NCI-H526 treated with DMSO at 0.1 percent for 48 hours (cell line): ENCODE measurements at regions not wholly inside any gene's neighbourhood (a gene's known extent, or its start where the extent isn't known, plus 50 kb on each side); places are given as distances from the start of the nearest gene placed in this dataset.

ENCODE experiments used
- DNase-seq: peaks from one replicate; lab custom pipeline; 2025; lab: John Stamatoyannopoulos, UW

- DNase-seq, result no peak
Measured at GRCh38 chr22:27224485-27225374, 567.3 kb downstream of the MIAT start.

- no peak for DNase-seq
Measured at GRCh38 chr22:27226666-27227065, 569.3 kb downstream of the MIAT start.

DNA sequence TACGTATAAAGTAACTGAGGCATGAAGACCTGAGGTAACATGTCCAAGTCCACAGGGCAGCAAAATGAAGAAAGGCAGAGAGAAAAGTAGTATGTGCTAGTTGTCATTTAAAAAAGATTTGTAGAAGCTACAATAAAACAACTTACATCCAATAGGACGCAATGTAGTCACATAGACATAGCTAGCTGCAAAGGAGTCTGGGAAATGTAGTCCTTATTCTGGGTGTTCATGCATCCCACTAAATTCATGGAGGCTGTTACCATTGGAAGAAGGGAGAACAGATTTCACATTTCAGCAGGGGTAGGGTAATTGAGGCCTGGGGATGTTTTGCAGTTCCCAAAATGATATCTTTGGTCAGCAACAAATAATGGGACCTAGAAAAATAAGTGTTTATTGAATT lies 571.4 kb downstream of the MIAT start:
- no peak for DNase-seq

GRCh38 chr22:27230189-27230588 lies 571.4 kb downstream of the MN1 start:
- DNase-seq, result no peak

- DNase-seq, result no peak
Measured at GRCh38 chr22:27231266-27231665, 570.3 kb downstream of the MN1 start.

- DNase-seq, result no peak
Measured at GRCh38 chr22:27232077-27232476, 569.5 kb downstream of the MN1 start.

GRCh38 chr22:27237080-27237741 lies 564.3 kb downstream of the MN1 start:
- no peak for DNase-seq

DNA sequence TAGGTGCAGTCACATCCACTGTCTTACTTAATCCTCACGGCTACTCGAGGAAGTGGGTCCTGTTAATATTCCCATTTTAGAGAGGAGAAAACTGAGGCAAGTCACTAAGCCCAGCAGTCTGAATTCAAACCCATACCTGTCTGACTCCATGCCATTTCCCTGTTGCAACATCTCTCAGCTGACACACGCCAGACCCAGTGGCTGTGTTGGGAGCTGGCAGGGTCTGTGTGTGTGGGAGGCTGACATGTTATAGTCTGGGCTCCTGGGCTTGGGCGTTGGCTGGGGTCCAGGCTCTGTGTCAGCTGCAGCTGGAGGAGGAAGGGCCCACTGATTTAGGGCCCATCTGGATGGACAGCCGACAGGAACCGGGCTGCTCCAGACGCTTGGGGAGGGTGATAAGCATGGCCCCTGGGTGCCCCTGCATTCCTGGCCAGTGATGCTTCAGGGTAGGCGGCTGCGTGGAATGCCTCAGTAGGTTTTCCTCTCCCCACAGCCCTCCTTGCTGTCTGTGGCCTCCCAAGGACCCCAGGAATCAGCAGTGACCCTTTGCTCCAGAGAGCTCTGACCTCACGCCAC lies 562.5 kb downstream of the MN1 start:
- DNase-seq, result no peak

DNA sequence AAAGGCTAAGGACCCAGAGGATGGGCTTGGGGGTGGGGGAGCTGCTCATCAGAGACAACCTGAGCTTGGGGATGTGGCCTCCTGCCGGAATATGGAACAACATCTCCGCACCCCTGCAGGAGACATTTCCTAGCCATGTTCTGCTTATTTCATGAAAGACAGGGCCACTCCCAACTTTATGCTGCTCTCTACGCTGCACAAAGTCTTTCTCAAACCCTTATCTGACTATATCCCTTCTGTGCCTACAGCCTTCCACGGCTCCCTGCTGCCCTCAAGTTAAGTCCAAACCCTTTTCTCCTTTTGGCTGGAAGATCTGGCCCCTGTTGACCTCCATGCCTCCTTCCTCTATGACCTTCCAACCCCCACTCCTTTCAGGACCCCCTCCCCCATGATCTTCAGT lies 562.0 kb downstream of the MN1 start:
- no peak for DNase-seq

DNA sequence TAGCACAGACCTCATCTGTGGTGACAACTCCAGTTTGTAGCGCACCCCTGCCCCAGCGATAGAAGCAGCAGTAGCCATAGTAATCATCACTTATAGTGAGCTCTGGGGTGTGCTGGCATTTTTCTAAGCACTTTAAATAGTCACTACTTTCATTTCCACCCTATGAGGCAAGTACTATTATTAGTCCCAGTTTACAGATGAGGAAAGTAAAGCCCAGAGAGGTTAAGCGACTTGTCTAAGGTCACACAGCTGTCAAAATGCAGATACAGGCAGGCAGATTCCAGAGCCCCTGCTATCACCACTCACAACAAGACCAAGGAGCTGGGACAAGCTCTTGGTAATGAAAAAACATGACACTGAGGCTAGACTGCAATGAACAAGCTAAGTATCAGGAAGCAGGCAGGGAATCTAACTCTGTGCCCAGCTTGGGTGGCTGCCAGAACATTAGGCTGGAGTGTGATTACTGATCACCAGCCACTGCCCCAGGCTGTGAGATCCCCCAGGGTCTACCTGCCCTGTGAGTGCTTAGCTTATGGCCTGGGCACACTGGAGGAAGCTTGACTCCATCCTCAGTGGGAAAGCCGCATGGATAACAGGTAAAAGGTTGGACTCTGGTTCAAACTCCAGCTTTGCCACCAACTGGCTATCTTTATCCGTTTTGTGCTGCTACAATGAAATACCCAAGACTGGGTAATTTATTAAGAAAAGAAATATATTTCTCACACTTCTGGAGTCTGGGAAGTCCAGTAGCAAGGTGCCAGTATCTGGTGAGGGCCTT lies 561.1 kb downstream of the MN1 start:
- no peak for DNase-seq

DNA sequence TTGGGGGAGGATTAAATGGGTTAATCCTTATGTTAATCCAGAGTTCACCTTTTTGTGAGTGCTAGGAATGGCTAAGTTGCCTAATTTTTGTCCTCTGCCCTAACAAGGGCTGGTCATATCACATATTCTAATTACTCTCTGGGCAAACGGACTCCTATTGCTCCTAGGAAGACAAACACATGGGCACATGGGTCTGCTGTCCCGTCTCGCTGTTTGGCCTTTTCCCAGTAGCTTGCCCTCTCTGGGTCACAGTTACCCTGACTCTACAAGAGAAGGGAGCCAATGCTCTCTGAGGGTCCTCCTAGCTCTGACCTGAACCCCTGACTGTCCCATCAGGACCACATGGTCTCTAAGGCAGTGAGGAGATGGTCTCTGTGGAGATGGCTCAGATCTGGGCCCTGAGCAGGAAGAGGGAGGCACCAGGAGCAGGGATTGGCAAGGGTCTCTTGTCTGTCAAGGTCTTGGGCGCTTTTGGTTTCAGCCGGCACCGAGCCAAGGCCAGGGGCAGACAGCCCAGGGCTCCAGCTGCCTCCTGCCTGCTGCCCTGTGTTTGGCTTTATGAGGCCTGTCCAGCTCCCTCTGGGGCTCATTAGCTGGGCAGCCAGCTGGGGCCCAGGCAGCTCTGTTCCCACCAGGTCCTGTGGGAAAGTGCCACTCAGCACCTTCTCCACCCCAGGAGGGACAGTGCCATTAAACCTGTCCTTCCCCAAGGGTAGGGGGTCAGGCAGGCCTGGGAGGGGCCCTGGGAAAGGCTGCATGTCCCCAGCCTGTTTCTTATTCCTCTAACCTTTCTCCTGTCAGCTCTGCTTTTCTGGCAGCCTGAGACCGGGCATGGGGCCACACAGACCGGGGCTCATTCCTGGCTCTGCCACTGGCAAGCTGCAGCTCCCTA lies 559.9 kb downstream of the MN1 start:
- no peak for DNase-seq

DNA sequence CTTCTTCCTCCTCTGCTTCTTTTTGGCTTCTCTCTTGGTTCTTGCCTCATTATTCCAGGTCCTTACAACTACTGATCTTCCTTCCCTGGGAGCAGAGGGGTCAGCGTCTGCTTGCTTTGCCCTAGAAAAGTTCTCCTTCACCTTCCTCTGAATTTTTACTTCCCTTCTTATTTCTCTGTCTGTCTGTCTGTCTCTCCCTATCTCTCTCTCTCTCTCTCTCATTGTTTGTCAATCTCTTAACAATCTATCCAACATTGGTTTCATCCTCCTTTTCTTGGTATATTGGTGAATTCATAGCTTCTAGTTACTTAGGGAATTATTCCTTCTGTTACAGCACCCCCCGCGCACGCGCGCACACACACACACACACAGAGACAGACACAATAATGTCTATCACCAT lies 559.1 kb downstream of the MN1 start:
- no peak for DNase-seq

DNA sequence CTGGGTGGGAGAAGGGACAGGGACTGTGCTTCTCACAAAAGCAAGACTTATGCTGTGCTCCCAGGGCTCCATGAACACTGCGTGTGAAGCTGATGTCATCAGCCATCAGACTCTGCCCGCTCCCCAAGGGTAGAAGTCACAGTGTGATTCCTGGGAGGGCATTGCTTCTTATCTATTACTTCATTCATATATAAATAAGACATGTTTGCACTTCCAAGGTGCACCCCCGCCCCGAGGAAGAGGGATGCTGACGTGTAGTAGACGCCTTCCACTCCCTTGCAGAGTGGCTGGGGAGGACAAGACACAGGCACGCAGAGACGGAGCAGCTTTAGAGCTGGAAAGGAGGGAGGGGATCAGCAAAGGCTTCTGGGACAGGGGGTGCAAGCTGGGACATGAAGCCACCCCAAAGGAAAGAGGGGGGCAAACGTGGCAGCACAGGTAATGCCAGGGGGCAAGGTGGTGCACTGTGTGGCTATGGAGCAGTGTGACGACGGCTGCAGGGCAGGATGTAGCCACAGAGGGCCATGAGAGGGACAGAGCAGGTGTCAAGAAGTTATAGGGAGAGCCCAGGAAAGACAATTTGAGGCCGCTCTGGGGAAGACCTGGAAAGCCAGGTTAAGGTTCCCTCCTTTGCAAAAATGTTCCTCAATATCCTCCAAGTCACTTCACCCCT lies 558.5 kb downstream of the MN1 start:
- no peak for DNase-seq

DNA sequence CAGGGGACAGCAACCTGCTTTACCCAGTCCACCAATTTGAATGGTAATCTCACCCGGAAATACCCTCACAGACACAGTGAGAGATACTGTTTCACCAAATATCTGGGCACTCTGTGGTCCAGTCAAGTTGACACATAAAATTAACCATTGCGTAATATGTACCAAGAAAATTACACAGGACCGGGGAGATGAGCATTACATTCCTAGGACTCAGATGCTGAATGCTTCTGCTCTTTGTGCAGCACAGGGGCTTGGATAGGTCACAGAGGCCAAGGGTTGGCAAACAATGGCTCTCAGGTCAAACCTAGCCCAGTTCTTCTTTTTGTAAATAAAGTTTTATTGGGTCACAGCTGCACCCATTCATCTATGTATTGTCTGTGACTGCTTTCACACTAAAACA lies 557.2 kb downstream of the MN1 start:
- DNase-seq, result no peak

DNA sequence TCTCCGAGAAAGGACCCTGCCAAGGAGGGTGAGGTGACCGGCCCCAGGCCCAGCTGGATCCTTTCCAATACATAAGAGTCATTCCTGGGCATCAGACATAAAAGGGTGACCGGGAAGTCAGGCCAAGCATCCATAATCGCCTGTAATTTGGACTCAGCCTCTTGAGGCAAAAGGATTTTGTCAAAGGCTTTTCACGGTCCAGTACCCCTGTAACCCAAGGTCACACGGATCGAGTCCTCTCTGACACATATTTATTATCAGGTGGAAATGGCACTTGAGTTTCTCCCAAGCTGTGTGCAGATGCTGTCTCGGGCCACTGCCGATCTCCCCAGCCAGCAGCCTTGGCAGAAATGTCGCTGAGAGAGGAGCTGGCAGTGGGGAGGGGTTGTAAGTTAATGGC lies 556.5 kb downstream of the MN1 start:
- DNase-seq, result no peak

- no peak for DNase-seq
Measured at GRCh38 chr22:27246558-27246957, 555.0 kb downstream of the MN1 start.

DNA sequence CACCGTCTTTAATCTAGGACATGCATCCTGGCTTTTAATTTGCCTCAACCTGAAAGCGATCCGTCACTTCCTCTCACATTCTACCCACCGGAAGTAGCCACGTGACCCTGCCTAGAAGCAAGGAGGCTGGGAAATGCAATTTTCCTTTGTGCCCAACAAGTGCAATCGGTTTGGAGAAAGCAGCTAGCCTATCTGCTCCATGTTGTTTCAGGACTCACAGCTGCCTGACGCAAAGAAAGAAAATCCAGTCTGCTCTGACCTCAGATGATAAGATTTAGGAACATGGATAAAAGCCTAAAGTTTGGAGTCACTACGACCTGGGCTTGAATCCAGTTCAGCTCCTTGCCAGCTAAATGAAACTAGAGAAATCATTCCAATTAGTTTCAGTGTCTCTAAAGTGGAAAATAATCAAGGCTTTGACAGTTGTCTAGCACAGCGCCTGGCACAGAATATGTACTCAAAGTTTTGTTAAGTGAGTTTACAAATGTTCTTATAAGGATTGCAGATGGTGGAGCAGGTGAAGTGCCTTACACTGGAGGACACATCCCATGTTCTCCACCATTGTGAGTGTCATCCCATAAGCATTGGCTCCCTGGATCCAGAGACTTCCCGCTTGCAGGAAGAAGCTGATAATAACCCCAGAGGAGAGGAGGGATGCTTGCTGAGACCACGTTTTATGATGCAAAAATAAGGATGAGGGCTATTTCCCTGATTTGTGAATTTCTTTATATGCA lies 553.7 kb downstream of the MN1 start:
- no peak for DNase-seq

DNA sequence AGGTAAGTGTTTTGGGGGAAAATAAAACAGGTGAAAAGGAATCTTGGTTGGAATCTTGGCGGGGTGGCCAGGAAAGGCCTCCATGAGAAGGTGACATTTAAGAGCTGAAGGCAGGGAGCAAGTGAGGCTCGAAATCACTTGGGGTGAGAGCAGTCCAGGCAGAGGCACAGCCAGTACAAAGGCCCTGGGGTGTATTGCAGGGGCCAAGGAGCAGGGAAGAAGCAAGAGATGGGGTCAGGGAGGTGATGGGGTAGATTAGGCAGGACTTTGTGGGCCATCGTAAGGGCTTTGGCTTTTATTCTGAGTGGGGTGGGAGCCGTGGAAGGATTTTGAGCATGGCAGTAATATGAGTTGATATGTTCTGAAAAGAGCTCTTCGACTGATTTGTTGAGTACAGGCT lies 551.1 kb downstream of the MN1 start:
- DNase-seq, result no peak

DNA sequence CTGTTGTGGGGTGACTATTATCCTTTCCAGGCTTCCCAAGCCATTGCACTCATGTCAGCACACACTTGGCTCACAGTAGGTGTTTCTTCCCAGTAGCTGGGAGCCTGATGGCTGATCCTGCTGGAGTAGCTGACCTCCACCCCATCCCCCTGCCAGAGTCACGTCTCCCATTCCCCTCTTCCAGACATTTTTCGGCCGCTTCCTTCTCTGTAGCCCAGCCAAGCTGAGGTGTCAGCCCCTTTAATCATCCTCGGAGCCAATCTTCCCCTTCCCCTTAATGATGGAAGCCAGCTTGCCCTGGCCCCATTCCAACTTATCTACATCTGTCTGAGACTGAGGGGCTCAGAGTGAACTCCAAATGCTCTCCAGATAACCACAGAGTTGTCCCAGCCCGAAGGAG lies 550.7 kb downstream of the MN1 start:
- DNase-seq, result no peak

GRCh38 chr22:27251563-27251962 lies 550.0 kb downstream of the MN1 start:
- DNase-seq, result no peak
